ENCODE measurements at regions not wholly inside any gene's neighbourhood (a gene's known extent, or its start where the extent isn't known, plus 50 kb on each side); places are given as distances from the start of the nearest gene placed in this dataset.

GRCh38 chr4:151988591-151988990 lies 227.8 kb upstream of the GATB start:
- no peak for DNase-seq (ENCODE audit: low read depth in 3 of 3)

GRCh38 chr4:151987606-151988005 lies 226.8 kb upstream of the GATB start:
- DNase-seq (ENCODE audit: low read depth in 3 of 3): no peak

DNA sequence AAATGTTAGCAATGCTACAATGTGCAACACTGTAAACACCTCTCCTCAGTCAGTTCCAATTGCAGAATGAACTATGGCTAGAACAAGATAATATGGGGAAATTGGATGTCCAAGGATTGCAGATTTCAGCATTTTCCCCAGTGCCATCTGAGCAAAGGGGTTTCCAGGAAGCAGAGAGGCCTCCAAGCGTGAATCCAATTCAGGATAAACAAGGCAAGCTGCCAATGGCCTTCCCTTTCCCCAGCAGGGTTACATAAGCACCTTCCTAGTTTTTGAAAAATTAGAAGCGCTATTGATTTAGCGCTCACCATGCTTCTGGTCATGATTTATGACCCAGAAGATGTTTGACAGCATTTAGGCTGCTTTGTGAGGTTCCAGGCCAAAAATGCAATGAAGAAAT lies 223.0 kb upstream of the GATB start:
- DNase-seq (ENCODE audit: low read depth in 3 of 3): no peak

GRCh38 chr4:151979819-151980218 lies 219.0 kb upstream of the GATB start:
- no peak for DNase-seq (ENCODE audit: low read depth in 3 of 3)

DNA sequence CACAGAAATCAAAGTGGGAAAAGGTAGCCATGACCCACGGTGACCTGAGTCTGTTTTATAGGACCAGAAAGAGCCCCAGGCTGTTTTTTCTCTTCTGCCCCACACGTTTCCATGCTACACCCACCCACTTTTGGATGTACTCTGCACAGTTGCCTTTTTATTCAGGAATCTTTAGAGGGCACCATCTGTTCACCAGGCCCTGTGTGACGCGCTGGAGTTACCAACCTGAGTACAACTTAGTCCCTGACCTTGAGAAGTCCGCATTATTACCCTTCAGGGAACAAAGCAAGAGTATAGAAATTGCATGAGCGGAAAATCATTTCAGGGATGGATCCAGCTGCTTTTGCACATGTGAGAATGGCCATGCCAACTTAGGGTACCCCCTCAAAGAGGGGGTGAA lies 207.8 kb upstream of the GATB start:
- DNase-seq (ENCODE audit: low read depth in 3 of 3): no peak

GRCh38 chr4:151967074-151967473 lies 206.3 kb upstream of the GATB start:
- DNase-seq (ENCODE audit: low read depth in 3 of 3): no peak

GRCh38 chr4:151962138-151962823 lies 201.5 kb upstream of the GATB start:
- no peak for DNase-seq (ENCODE audit: low read depth in 3 of 3)

GRCh38 chr4:151961456-151961855 lies 200.6 kb upstream of the GATB start:
- DNase-seq (ENCODE audit: low read depth in 3 of 3): no peak

DNA sequence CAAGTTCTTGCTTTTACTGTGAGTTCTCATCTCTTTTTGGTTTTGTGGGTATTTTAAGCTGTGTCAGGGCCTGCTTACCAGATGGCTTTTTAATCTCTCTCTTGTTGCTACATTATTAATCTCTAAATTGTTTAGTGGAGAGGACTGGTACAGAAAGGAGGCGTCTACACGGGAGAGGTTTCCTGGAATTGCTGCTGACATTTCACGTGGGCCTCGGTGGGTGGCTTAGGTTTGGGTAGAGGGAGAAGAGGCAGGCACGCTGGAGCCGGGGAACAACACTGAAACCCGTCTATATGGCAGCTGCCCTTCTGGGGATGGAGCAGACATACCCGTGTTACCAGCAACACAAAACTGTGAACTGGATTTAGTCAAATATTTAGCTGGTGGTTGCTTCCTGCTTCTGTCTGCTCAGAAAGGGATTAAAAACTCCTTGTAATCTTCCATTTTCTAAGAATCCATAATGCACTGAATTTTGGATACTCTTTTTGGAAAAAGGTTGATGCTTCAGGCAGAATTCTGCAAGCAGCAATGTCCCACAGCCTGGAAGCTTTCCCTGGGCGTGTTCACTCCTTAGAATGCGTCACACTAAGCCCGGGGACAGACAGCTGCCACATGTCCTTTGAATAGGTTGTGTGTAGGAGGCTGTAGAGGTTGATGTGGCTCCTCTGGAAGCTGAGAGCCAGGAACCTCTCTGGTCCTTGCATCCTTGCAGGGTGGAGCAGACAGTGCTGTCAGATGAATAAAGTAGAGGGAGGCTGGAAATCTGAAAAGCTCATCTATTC lies 199.8 kb upstream of the GATB start:
- no peak for DNase-seq (ENCODE audit: low read depth in 3 of 3)

DNA sequence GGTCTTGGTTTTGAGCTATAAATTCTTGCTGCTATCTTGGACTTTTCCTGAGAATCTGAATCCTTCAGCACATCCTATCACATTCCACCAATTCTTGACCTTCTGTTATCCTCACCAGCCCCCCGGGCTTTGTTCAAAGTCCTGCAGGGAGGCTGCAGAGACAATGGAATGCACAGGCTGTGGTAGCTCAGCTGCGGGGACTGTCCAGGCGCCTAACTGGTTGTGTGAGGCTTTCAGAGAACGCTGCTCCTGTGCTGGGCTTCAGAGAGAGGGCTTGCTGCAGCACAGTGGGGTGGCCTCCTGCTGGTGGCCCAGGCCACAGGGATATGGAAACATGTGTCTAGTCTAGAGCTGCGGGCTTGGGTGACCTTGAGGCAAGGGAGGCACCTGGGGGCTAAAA lies 196.3 kb upstream of the GATB start:
- DNase-seq (ENCODE audit: low read depth in 3 of 3): no peak

- DNase-seq (ENCODE audit: low read depth in 3 of 3): no peak
Measured at GRCh38 chr4:151955721-151956380, 195.0 kb upstream of the GATB start.

DNA sequence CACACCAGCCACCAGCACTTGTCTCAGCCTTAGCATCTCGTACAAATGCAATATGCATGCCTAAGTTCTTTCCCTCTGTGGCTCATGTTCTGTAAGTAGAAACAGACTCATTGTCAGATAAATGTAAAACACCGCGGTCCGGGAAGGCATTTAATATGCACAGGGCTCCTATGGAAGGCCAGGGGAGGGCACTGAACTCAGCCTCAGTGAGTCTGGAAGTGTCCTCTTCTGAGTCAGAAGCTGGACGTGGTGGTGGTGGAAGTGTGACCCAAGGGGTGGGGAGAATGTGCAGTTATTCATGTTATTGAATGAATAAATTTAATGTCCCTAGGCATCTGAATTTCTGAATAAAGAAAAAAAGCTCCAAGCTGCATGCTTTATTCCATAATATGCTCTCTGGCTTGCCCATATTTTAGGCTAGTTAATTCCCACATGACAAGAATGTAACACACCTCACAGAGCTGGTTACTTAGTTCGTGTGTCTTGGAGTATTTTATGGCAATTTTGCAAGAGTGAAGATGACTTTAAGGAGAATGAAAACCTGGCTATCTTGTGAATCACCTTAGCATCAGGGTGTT lies 193.1 kb upstream of the GATB start:
- DNase-seq (ENCODE audit: low read depth in 3 of 3): no peak

DNA sequence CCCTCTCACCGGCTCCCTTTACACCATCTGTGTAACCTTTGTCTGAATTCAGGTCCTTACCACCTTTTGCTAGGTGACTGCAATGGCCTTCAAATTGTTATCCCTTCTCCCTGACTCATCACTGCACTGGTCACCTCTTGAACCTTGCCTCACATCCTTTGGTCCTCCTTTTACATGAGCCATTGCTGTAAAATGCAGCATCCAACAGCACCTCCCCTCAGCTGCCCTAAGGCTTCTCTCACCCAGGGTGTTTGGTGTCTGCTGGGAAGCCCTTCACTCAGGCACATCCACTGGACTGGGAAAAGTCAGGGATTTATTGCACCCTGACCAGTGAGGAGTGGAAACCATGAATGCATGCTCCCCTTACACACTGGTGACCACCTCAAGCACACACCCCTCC lies 192.5 kb upstream of the GATB start:
- no peak for DNase-seq (ENCODE audit: low read depth in 3 of 3)

DNA sequence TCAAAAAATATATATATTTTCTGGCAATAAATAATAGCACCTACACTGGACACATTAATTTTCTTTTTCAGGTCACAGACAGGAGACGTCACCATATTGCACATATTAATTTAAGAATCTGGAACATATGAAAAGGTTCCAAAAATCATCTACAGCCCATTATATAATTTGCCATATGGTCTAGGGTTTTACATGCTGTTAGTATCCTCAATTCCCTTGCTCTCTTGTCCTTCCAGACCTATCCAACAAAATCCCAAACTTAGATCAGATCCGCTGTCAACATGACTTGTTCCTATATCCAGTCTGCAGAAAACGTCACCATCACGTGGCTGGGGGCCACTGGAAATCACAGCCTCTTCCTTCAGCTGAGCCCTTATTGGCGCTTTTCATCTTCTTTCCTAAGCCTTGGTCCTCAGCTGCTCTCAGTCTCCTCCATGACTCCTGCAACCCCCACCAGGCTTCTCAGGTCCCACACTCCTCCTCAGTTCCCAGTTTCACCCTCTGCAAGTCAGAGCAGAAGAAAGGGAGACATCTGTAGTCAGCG lies 192.0 kb upstream of the GATB start:
- DNase-seq (ENCODE audit: low read depth in 3 of 3): no peak

GRCh38 chr4:151952137-151952536 lies 191.3 kb upstream of the GATB start:
- no peak for DNase-seq (ENCODE audit: low read depth in 3 of 3)

DNA sequence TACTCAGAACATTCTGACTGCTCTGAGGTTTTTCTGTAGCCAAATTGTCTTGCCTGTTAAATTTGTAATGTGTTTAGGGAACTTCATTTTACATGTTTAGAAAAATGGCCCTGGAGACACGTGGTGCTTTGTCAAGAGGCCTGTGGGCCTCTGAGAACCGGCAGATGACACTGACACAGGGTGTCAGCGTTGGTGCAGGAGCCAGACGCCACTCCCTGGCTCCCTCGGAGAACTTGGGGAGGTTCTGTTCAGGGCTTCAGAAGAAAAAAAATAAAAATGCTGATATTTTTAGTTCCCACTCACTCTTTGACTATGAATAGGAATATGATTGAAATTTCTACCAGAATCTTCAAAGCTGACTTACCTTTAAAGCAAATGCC lies 190.9 kb upstream of the GATB start:
- DNase-seq (ENCODE audit: low read depth in 3 of 3): no peak

- DNase-seq (ENCODE audit: low read depth in 3 of 3): no peak
Measured at GRCh38 chr4:151950993-151951670, 190.3 kb upstream of the GATB start.

DNA sequence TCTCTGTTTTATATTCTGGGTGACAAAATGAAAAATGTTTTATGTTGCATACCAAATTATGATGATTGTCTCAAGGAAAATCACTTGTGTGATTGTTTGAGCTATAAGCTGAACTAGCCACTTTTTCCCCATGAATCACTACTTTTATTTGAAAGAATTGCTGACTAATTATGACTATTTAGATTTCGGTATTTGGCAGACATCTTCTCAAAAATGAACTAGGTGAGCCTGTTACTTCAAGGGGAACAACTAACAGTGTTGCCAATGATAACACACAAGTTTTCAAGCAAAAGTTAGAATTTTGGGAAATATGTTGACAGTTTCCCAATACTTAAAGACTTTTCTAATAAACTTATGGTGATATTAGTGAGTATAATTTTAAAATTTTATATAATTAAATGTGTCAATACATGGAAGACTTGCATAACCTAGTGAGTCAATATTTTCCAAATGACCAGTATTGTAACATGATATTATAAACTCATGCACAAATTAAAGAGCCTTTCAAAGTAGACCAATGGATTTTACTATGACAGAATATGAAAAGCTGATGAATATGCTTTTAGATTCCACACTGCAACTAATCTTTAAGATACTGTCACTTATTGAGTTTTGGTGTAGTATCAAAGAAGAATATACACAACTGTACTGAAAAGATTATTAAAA lies 187.7 kb upstream of the GATB start:
- DNase-seq (ENCODE audit: low read depth in 3 of 3): no peak

DNA sequence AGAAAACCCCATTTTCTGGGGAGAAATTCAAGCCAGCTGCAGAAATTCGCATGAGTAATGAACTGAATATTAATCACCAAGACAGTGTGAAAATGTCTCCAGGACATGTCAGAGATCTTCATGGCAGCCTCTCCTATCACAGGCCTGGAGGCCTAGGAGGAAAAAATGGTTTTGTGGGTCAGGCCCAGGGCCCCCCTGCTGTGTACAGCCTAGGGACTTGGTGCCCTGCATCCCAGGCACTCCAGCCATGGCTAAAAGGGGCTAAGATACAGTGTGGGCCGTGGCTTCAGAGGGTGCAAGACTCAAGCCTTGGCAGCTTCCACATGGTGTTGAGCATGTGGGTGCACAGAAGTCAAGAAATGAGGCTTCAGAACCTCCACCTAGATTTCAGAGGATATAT lies 185.9 kb upstream of the GATB start:
- no peak for DNase-seq (ENCODE audit: low read depth in 3 of 3)

GRCh38 chr4:151942971-151943370 lies 182.2 kb upstream of the GATB start:
- DNase-seq (ENCODE audit: low read depth in 3 of 3): no peak

DNA sequence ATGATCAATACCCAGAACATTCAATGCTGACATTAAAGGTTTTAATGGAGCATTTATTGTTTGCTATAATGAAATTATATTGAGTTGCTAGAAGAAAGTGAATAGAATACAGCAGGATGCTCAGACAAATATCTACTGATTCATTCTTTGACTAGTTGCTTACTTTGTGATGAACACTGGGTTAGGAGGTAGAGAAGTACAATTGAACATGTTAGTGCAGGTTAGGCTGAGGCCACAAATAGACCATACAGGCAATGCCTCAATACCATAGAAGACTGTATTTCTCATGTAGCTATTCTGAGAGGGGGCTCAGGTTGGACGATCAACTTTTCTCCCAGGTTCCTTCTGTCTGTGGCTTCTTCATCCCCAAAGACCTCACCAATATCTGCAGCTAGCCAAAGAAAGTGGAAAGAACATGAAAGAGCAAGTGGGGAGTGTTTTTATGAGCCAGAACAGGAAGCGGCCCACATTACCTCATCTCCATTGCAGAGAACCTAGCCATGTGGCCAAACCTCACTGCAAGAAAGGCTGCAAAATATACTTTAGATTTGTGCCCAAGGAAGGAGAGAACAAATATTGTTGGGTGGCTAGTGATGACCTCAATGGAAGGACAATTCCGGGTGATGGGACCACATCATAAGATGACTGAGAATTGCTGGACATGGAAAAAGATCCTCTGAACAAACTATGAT lies 180.3 kb upstream of the GATB start:
- no peak for DNase-seq (ENCODE audit: low read depth in 3 of 3)
